ENCODE measurements at regions not wholly inside any gene's neighbourhood (a gene's known extent, or its start where the extent isn't known, plus 50 kb on each side); places are given as distances from the start of the nearest gene placed in this dataset.
A peak's percentile ranks its signal among the peaks of the same experiment; 100 is the strongest.
"Not testable (repeated sequence)": the region's sequence is repeated elsewhere in the genome, so short reads cannot be mapped to it uniquely, and the experiment has no call there.

- DNase-seq (ENCODE audit: low read depth) = no peak
These were observed 582.7 kb downstream of the PTPRC start for GRCh38 chr1:199221371-199222150.

- no peak for DNase-seq (ENCODE audit: low read depth)
These were observed 585.1 kb downstream of the PTPRC start for GRCh38 chr1:199223936-199224335.

- DNase-seq (ENCODE audit: low read depth) = peak; percentile 42
These were observed 587.3 kb downstream of the PTPRC start for GRCh38 chr1:199226163-199226562.

GRCh38 chr1:199242147-199242546 is 603.3 kb downstream of the PTPRC start:
- DNase-seq (ENCODE audit: low read depth) = no peak

- DNase-seq (ENCODE audit: low read depth) = no peak
These were observed 603.8 kb downstream of the PTPRC start for GRCh38 chr1:199242601-199243000.

GRCh38 chr1:199243423-199244061 is 604.7 kb downstream of the PTPRC start:
- no peak for DNase-seq (ENCODE audit: low read depth)

GRCh38 chr1:199245946-199246345 is 607.1 kb downstream of the PTPRC start:
- no peak for DNase-seq (ENCODE audit: low read depth)

GRCh38 chr1:199246716-199247115 is 607.9 kb downstream of the PTPRC start:
- DNase-seq (ENCODE audit: low read depth) = no peak

- DNase-seq (ENCODE audit: low read depth) = no peak
These were observed 609.1 kb downstream of the PTPRC start for GRCh38 chr1:199247891-199248290.

GRCh38 chr1:199254040-199254439 is 615.2 kb downstream of the PTPRC start:
- not testable (repeated sequence) for DNase-seq (ENCODE audit: low read depth)

- DNase-seq (ENCODE audit: low read depth) = no peak
These were observed 622.5 kb downstream of the PTPRC start for GRCh38 chr1:199261328-199261727.

- DNase-seq (ENCODE audit: low read depth) = no peak
These were observed 625.4 kb downstream of the PTPRC start for GRCh38 chr1:199264283-199264682.

GRCh38 chr1:199264911-199265310 is 626.1 kb downstream of the PTPRC start:
- no peak for DNase-seq (ENCODE audit: low read depth)

GRCh38 chr1:199265319-199265718 is 626.5 kb downstream of the PTPRC start:
- DNase-seq (ENCODE audit: low read depth) = no peak

- DNase-seq (ENCODE audit: low read depth) = no peak
These were observed 630.4 kb downstream of the PTPRC start for GRCh38 chr1:199269241-199269640.

- DNase-seq (ENCODE audit: low read depth) = peak; percentile 82
These were observed 633.3 kb downstream of the PTPRC start for GRCh38 chr1:199272139-199272544.

- DNase-seq (ENCODE audit: low read depth) = peak; percentile 90
These were observed 633.8 kb downstream of the PTPRC start for GRCh38 chr1:199272628-199273086.

- no peak for DNase-seq (ENCODE audit: low read depth)
These were observed 635.1 kb downstream of the PTPRC start for GRCh38 chr1:199273837-199274379.

- no peak for DNase-seq (ENCODE audit: low read depth)
These were observed 640.2 kb downstream of the PTPRC start for GRCh38 chr1:199279067-199279466.

- DNase-seq (ENCODE audit: low read depth) = no peak
These were observed 641.2 kb downstream of the PTPRC start for GRCh38 chr1:199279872-199280645.

GRCh38 chr1:199282751-199283305 is 644.0 kb downstream of the PTPRC start:
- no peak for DNase-seq (ENCODE audit: low read depth)

GRCh38 chr1:199283794-199284193 is 645.0 kb downstream of the PTPRC start:
- DNase-seq (ENCODE audit: low read depth) = no peak
